ENCODE measurements at regions not wholly inside any gene's neighbourhood (a gene's known extent, or its start where the extent isn't known, plus 50 kb on each side); places are given as distances from the start of the nearest gene placed in this dataset.

DNA sequence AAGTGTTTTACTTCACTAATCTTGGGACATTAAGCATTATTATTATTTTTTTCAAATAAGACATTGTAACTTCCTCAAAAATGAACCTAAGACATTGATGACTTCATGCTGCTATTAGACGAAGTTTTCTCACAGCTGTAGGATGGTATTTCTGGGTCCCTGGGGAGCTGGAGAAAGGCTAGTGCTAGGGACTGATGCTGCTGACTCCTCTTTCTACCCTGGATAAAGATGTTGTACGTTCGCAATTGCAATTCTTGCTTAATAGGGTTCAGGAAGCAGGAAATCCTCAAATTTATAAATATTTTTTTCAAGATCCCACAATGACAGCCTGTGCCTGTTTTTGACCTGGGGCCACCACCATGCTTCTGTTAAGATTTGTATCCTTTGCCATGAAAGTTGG, 526.0 kb downstream of the CCSER2 start:
- TF ChIP-seq SMC3 (IDR thresholded peaks at IDR 0.05; ENCODE audit: low read depth, low read length), result no peak
- no peak for TF ChIP-seq POLR2A (IDR thresholded peaks at IDR 0.05; ENCODE audit: low read depth, low read length)
- TF ChIP-seq RCOR1 (IDR thresholded peaks at IDR 0.05; ENCODE audit: insufficient replicate concordance, low read length), result no peak
- TF ChIP-seq MAFK (IDR thresholded peaks at IDR 0.05; ENCODE audit: low read depth, low read length), result no peak
- TF ChIP-seq CTCF (conservative IDR thresholded peaks at IDR 0.05; ENCODE audit: low read depth, low read length), result no peak
- TF ChIP-seq MXI1 (IDR thresholded peaks at IDR 0.05; ENCODE audit: borderline replicate concordance, low read depth, low read length), result no peak
- TF ChIP-seq CEBPB (IDR thresholded peaks at IDR 0.05; ENCODE audit: low read depth, low read length), result no peak
- TF ChIP-seq BHLHE40 (IDR thresholded peaks at IDR 0.05; ENCODE audit: low read depth, low read length), result no peak
- TF ChIP-seq, protein P1, sequence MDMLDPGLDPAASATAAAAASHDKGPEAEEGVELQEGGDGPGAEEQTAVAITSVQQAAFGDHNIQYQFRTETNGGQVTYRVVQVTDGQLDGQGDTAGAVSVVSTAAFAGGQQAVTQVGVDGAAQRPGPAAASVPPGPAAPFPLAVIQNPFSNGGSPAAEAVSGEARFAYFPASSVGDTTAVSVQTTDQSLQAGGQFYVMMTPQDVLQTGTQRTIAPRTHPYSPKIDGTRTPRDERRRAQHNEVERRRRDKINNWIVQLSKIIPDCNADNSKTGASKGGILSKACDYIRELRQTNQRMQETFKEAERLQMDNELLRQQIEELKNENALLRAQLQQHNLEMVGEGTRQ (IDR thresholded peaks at IDR 0.05; ENCODE audit: low read depth, low read length), result no peak
- TF ChIP-seq RAD21 (IDR thresholded peaks at IDR 0.05; ENCODE audit: low read length), result no peak
- TF ChIP-seq, protein P2, sequence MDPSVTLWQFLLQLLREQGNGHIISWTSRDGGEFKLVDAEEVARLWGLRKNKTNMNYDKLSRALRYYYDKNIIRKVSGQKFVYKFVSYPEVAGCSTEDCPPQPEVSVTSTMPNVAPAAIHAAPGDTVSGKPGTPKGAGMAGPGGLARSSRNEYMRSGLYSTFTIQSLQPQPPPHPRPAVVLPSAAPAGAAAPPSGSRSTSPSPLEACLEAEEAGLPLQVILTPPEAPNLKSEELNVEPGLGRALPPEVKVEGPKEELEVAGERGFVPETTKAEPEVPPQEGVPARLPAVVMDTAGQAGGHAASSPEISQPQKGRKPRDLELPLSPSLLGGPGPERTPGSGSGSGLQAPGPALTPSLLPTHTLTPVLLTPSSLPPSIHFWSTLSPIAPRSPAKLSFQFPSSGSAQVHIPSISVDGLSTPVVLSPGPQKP (IDR thresholded peaks at IDR 0.05; ENCODE audit: borderline replicate concordance, low read depth, low read length), result no peak
- TF ChIP-seq CHD1 (IDR thresholded peaks at IDR 0.05; ENCODE audit: low read depth, low read length), result no peak
- TF ChIP-seq MAZ (IDR thresholded peaks at IDR 0.05; ENCODE audit: borderline replicate concordance, low read depth, low read length), result no peak
- TF ChIP-seq RFX5 (IDR thresholded peaks at IDR 0.05; ENCODE audit: low read depth, low read length), result no peak
